Sigmoid colon (tissue), 6 donors: ENCODE measurements at regions not wholly inside any gene's neighbourhood (a gene's known extent, or its start where the extent isn't known, plus 50 kb on each side); places are given as distances from the start of the nearest gene placed in this dataset.

Experiments
- DNase-seq: peaks from one replicate; pipeline ENCODE4 v3.0.0-alpha.2; 2019
- H3K27ac ChIP-seq, 4 donors: fragments of 200-600 bp; sonication (generic); one replicate each; pipeline ENCODE4 v1.5.1; 2016 to 2019; ENCODE audit warnings: mild to moderate bottlenecking in 1 of 4
- H3K27me3 ChIP-seq, 3 donors: fragments of 200-600 bp; sonication (generic); one replicate each; pipeline ENCODE4 v1.5.1; 2019; ENCODE audit warnings: mild to moderate bottlenecking in 1 of 3
- H3K36me3 ChIP-seq, 4 donors: fragments of 200-600 bp; sonication (generic); one replicate each; pipeline ENCODE4 v1.5.1; 2016 to 2019
- H3K4me1 ChIP-seq, 4 donors: fragments of 200-600 bp; sonication (generic); one replicate each; pipeline ENCODE4 v1.5.1; 2017 to 2019
- H3K4me3 ChIP-seq, 4 donors: fragments of 200-600 bp; sonication (generic); one replicate each; pipeline ENCODE4 v1.5.1; 2017 to 2019; ENCODE audit warnings: mild to moderate bottlenecking in 2 of 4, moderate library complexity in 1 of 4
- H3K9me3 ChIP-seq, 4 donors: fragments of 200-600 bp in 3 of 4; sonication (generic) in 3 of 4; one replicate each; pipeline versions ENCODE4 v1.5.1 to v1.6.1; 2013 to 2019
- CTCF ChIP-seq, 4 experiments: fragments of 450-650 bp in 3 of 4; fragments of 200-600 bp in 1 of 4; IDR thresholded peaks; one replicate each; pipeline ENCODE4 v1.5.1; 2016 to 2019; ENCODE audit warnings: antibody characterized with exemption in 4 of 4, mild to moderate bottlenecking in 3 of 4, moderate library complexity in 2 of 4
- EP300 ChIP-seq, 4 donors: sonication (generic); formaldehyde crosslinking; IDR thresholded peaks; one replicate each; pipeline ENCODE4 v1.6.1; 2017; ENCODE audit warnings: antibody characterized with exemption in 4 of 4
- POLR2A ChIP-seq, 2 donors: fragments of 450-650 bp; IDR thresholded peaks; one replicate each; pipeline ENCODE4 v1.6.1; 2016; ENCODE audit warnings: antibody characterized with exemption in 2 of 2, mild to moderate bottlenecking in 2 of 2, moderate library complexity in 2 of 2
- POLR2AphosphoS5 ChIP-seq, 4 donors: sonication (generic); formaldehyde crosslinking; IDR thresholded peaks; one replicate each; pipeline ENCODE4 v1.6.1; 2017; ENCODE audit warnings: antibody characterized with exemption in 4 of 4
- WGBS, 2 donors: extraction: QIAGEN DNeasy Blood & Tissue Kit; methylation state at CpG; one replicate each; pipeline ENCODE4 v1.1.7; 2013; 5-methylcytosine and 5-hydroxymethylcytosine counted together
- intact Hi-C: fragments of 100-400 bp; cut with DNase I; formaldehyde crosslinking; loops from one replicate; pipeline ENCODE4 v1.15.1; 2023
- donor health status: healthy with polysubstance abuse.
- donor health status: healthy.

- H3K4me3 ChIP-seq = no peak overlapping the region
- intact Hi-C loops = no loop called here
- no peaks in the 10 kb centered on the region for H3K36me3 ChIP-seq
- no peaks in the 10 kb centered on the region for H3K9me3 ChIP-seq
- H3K4me1 ChIP-seq = no peaks in the 10 kb centered on the region
- no peak for DNase-seq
- no peaks in the 10 kb centered on the region for H3K27me3 ChIP-seq
- 91 to 95% methylated on average over 2 of the region's 2 CpGs for WGBS, 2 donors
- TF ChIP-seq CTCF (IDR thresholded peaks at IDR 0.05) = no peak
- no peak for TF ChIP-seq EP300 (IDR thresholded peaks at IDR 0.05)
- no peak for TF ChIP-seq POLR2A (IDR thresholded peaks at IDR 0.05)
- TF ChIP-seq POLR2AphosphoS5 (IDR thresholded peaks at IDR 0.05) = no peak
- no peak overlapping the region for H3K27ac ChIP-seq
Measured at GRCh38 chr6:50945789-50946188, 127.1 kb downstream of the TFAP2B start.

GRCh38 chr6:50952092-50952907 is 133.6 kb downstream of the TFAP2B start:
- DNase-seq = no peak
- TF ChIP-seq CTCF (IDR thresholded peaks at IDR 0.05) (no peak), POLR2A (IDR thresholded peaks at IDR 0.05) (no peak), EP300 (IDR thresholded peaks at IDR 0.05) (no peak), POLR2AphosphoS5 (IDR thresholded peaks at IDR 0.05) (no peak)
- H3K4me3 ChIP-seq = no peak overlapping the region
- H3K4me1 ChIP-seq = no peaks in the 10 kb centered on the region
- no peaks in the 10 kb centered on the region for H3K36me3 ChIP-seq
- 72 to 78% methylated on average over 5 of the region's 5 CpGs for WGBS, 2 donors
- intact Hi-C loops = no loop called here
- no peak overlapping the region for H3K27ac ChIP-seq
- no peaks in the 10 kb centered on the region for H3K27me3 ChIP-seq
- no peaks in the 10 kb centered on the region for H3K9me3 ChIP-seq

GRCh38 chr6:50956014-50956413 is 137.3 kb downstream of the TFAP2B start:
- Histone ChIP-seq H3K36me3 (no peaks in the 10 kb centered on the region), H3K27me3 (no peaks in the 10 kb centered on the region), H3K4me3 (no peak overlapping the region), H3K9me3 (no peaks in the 10 kb centered on the region), H3K27ac (no peak overlapping the region), H3K4me1 (no peaks in the 10 kb centered on the region)
- intact Hi-C loops = no loop called here
- 84 to 87% methylated on average over 6 of the region's 6 CpGs for WGBS, 2 donors
- DNase-seq = no peak
- TF ChIP-seq CTCF (IDR thresholded peaks at IDR 0.05) = no peak
- TF ChIP-seq POLR2A (IDR thresholded peaks at IDR 0.05) = no peak
- TF ChIP-seq EP300 (IDR thresholded peaks at IDR 0.05) = no peak
- TF ChIP-seq POLR2AphosphoS5 (IDR thresholded peaks at IDR 0.05) = no peak

GRCh38 chr6:50958148-50958697 is 139.6 kb downstream of the TFAP2B start:
- no peaks in the 10 kb centered on the region for H3K36me3 ChIP-seq
- intact Hi-C loops = no loop called here
- no peak overlapping the region for H3K4me3 ChIP-seq
- H3K27ac ChIP-seq = no peak overlapping the region
- H3K9me3 ChIP-seq = no peaks in the 10 kb centered on the region
- 92 to 95% methylated on average over 1 of the region's 1 CpG for WGBS, 2 donors
- no peak for DNase-seq
- TF ChIP-seq POLR2A (IDR thresholded peaks at IDR 0.05) = no peak
- TF ChIP-seq POLR2AphosphoS5 (IDR thresholded peaks at IDR 0.05) = no peak
- TF ChIP-seq CTCF (IDR thresholded peaks at IDR 0.05) = no peak
- no peak for TF ChIP-seq EP300 (IDR thresholded peaks at IDR 0.05)
- H3K27me3 ChIP-seq = no peaks in the 10 kb centered on the region
- H3K4me1 ChIP-seq = no peaks in the 10 kb centered on the region
